ENCODE measurements at regions not wholly inside any gene's neighbourhood (a gene's known extent, or its start where the extent isn't known, plus 50 kb on each side); places are given as distances from the start of the nearest gene placed in this dataset.

DNA sequence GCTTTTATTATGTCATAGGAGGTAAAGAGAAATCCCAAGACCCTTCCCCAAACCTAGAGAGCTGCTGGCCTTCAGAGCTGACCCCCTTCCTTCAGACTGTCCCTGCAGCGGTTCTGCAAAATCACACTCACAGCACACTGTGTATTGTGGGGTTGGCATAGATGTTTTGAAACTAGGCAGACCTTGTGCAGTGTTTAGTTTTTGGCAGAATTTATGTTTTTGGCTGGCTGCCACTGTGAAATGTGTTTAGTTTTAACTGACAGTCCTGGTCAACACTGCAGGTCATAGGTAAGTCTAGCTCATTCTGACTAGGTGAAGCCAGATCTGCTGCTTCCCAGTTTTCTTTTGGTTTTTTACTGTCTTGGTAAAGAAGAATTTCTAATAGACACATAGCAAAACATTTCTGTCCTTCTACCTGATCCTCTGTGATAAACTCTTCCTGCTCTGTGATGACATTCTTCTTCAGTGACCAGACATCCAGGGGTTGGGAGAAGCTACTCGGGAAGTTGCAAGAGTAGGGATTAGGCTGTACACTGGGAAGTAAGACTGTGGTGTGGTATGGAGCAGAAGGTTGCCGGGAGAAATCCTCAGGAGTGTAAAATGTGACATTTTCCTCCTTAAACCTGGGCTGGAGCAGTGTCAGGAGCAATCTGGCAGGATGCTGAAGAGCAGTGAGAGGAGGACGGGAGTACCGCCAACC lies 209.6 kb upstream of the MCTP2 start:
- TF ChIP-seq, protein P1, sequence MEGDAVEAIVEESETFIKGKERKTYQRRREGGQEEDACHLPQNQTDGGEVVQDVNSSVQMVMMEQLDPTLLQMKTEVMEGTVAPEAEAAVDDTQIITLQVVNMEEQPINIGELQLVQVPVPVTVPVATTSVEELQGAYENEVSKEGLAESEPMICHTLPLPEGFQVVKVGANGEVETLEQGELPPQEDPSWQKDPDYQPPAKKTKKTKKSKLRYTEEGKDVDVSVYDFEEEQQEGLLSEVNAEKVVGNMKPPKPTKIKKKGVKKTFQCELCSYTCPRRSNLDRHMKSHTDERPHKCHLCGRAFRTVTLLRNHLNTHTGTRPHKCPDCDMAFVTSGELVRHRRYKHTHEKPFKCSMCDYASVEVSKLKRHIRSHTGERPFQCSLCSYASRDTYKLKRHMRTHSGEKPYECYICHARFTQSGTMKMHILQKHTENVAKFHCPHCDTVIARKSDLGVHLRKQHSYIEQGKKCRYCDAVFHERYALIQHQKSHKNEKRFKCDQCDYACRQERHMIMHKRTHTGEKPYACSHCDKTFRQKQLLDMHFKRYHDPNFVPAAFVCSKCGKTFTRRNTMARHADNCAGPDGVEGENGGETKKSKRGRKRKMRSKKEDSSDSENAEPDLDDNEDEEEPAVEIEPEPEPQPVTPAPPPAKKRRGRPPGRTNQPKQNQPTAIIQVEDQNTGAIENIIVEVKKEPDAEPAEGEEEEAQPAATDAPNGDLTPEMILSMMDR (IDR thresholded peaks at IDR 0.05; ENCODE audit: insufficient read depth, low read depth, low read length): no peak
- TF ChIP-seq EZH2 (IDR thresholded peaks at IDR 0.05; ENCODE audit: insufficient read depth, low read length): no peak
